UCSD-AML1 (cell line): ENCODE measurements at regions not wholly inside any gene's neighbourhood (a gene's known extent, or its start where the extent isn't known, plus 50 kb on each side); places are given as distances from the start of the nearest gene placed in this dataset.
"Not testable (repeated sequence)": the region's sequence is repeated elsewhere in the genome, so short reads cannot be mapped to it uniquely, and the experiment has no call there.

Experiments used
- DNase-seq: peaks from one replicate; lab custom pipeline; 2025; ENCODE audit not compliant: unreplicated experiment; lab: John Stamatoyannopoulos, UW

GRCh38 chr9:42239445-42240260 is 56.2 kb downstream of the SPATA31A6 start:
- not testable (repeated sequence) for DNase-seq

GRCh38 chr9:42240261-42240579 is 56.8 kb downstream of the SPATA31A6 start:
- DNase-seq = not testable (repeated sequence)

GRCh38 chr9:42243211-42243610 is 59.8 kb downstream of the SPATA31A6 start:
- DNase-seq = not testable (repeated sequence)

- not testable (repeated sequence) for DNase-seq
Measured at GRCh38 chr9:42243822-42244221, 60.4 kb downstream of the SPATA31A6 start.

GRCh38 chr9:42268729-42269128 is 85.3 kb downstream of the SPATA31A6 start:
- not testable (repeated sequence) for DNase-seq

GRCh38 chr9:42269171-42269570 is 85.7 kb downstream of the SPATA31A6 start:
- DNase-seq = not testable (repeated sequence)

DNA sequence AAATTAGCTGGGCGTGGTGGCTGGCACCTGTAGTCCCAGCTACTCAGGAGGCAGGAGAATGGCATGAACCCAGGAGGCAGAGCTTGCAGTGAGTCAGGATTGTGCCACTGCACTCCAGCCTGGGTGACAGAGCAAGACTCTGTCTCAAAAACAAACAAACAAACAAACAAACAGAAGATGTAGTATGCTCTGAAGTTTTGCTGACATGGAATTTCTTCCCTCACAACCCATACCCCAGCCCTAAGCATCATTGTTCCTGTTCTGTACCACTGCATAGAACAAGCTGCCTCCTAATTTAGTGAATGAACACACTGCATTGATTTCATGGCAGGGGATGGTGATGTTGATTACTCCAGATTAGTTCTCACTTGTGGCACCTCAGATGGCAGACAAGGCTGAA is 89.7 kb downstream of the SPATA31A6 start:
- not testable (repeated sequence) for DNase-seq

DNA sequence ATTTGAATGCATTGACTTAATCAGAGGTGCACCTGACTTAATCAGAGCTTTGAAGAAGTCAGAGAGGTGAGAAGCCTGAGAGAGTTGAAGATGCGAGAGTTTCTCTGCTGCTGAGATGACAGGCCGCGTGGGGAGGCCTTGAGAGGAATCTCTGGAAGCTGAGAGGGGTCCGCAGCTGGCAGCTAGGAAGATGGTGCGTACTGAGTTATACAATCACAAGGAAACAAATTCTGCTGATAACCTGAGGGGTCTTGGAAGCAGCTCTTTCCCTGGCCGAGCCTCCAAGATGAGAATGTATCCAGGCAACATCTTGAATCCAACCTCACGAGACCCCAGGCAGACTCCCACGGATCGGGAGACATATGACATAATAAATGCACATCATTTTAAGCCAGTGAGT is 91.7 kb downstream of the SPATA31A6 start:
- no peak for DNase-seq

DNA sequence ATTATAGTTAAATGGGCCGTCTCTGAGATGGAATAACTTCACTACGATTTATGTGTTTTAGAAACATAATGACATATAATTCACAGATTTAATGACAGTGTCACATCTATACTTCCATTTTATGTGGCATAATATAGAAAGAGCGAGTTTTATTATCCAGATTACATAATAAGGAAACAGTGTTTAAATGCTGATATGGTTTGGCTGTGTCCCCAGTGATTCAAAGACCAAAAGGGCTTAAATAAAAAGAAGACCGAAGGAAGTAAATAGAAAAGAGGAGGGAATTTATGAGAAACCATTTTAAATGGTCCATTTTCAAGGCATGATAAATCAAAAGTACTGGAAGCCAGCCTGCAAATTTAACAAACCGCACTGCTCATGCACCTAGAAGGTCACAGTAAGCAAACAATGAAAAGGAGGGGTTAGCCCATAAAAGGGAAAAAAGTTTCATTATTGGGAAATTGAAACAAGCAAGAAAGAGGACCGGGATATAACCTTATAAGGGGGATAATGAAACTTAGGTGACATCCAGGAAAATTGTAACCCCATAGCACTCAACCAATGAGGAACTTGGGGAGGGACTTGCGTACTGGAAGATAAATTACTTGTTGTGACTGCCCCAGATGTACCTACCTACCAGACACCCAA is 99.2 kb downstream of the SPATA31A6 start:
- not testable (repeated sequence) for DNase-seq

- not testable (repeated sequence) for DNase-seq
Measured at GRCh38 chr9:42283179-42283543, 99.7 kb downstream of the SPATA31A6 start.

DNA sequence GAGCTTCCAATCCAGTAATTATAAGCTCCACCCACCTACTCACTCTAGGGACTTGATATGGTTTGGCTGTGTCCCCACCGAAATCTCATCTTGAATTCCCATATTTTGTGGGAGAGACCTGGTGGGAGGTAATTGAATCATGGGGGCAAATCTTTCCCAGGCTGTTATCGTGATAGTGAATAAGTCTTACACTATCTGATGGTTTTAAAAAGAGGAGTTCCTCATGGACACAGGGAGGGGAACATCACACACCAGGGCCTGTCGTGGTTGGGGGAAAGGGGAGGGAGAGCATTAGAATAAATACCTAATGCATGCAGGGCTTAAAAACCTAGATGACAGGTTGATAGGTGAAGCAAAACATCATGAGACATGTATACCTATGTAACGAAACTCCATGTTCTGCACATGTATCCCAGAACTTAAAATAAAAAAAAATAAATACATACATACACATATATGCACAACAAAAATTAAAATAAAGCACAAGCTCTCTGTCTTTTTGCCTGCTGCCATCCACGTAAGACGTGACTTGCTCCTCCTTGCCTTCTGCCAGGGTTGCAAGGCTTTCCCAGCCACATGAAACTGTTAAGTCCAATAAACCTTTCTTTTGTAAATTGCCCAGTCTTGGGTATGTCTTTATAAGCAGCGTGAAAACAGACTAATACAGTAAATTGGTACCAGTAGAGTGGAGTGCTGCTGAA is 102.8 kb downstream of the SPATA31A6 start:
- DNase-seq = not testable (repeated sequence)

GRCh38 chr9:42288002-42288864 is 104.8 kb downstream of the SPATA31A6 start:
- not testable (repeated sequence) for DNase-seq

DNA sequence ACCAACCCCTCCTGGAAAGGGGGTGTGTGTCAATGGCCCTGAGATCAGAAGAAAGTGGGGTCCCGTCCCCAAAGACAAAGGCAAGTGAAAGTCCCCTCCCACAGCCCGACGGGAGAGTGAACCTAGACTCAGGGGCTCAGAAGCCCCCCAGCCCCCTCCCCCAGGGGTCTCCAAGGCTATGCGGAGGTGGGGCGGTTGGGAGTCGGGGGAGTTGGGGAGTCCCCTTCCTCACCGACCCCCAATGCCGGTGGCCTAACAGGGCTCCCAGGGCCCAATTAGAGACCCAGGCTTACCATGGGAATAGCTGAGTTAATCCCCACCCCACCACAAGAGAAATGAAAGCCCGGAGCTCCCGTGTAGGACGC is 105.4 kb downstream of the SPATA31A6 start:
- DNase-seq = not testable (repeated sequence)

- not testable (repeated sequence) for DNase-seq
Measured at GRCh38 chr9:42300124-42300523, 116.7 kb downstream of the SPATA31A6 start.

- not testable (repeated sequence) for DNase-seq
Measured at GRCh38 chr9:42306625-42307024, 123.2 kb downstream of the SPATA31A6 start.

DNA sequence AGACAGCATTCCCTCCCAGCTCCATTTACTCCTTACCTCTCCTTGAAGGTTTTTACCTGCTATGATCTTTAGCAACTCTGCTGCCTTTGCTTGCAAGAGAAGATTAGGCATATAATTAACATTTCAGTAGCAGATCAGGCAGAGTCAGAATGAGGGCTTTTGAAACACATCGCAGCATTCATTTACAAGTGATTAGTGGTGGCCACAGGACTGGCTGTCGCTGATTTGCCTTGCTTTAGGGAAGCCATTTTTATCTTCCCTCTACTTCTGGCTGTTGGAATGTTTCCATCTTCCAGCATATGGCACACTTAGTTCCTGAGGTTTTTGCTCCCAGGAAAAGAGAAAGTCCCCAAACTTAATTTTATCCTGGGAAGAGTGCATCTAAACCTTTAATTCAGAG is 124.0 kb downstream of the SPATA31A6 start:
- DNase-seq = not testable (repeated sequence)

GRCh38 chr9:42310972-42311371 is 127.5 kb downstream of the SPATA31A6 start:
- not testable (repeated sequence) for DNase-seq

DNA sequence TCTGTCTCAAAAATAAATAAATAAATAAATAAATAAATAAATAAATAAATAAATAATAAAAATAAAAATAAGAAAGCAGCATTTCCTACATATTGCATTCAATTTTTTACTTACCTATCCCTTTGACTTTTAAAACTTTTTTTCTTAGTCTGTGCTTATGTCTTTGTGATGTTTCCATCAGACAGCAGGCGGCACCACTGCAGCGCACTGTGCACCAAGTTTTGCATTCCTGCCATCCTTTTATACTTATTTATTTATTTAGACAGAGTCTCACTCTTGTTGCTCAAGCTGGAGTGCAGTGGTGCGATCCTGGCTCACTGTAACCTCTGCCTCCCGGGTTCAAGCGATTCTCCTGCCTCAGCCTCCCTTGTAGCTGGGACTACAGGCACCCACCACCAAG is 132.6 kb downstream of the SPATA31A6 start:
- DNase-seq = not testable (repeated sequence)

GRCh38 chr9:42317677-42318076 is 134.2 kb downstream of the SPATA31A6 start:
- DNase-seq = not testable (repeated sequence)

- DNase-seq = peak; percentile 12
Measured at GRCh38 chr9:42323084-42323809, 139.8 kb downstream of the SPATA31A6 start.
